GM12865 (cell line): ENCODE measurements at regions not wholly inside any gene's neighbourhood (a gene's known extent, or its start where the extent isn't known, plus 50 kb on each side); places are given as distances from the start of the nearest gene placed in this dataset.
"Not testable (repeated sequence)": the region's sequence is repeated elsewhere in the genome, so short reads cannot be mapped to it uniquely, and the experiment has no call there.

Experiments
- DNase-seq: peaks from one replicate; pipeline ENCODE4 v3.0.0; 2010; ENCODE audit warnings: low read depth
- H3K4me3 ChIP-seq: 2 replicates; pipeline ENCODE4 v1.5.1; 2011; ENCODE audit warnings: mild to moderate bottlenecking, low read depth, low read length, control low read depth
- TF ChIP-seq, protein P1 (sequence below): IDR thresholded peaks from 2 replicates; pipeline ENCODE4 v1.5.1; 2011; ENCODE audit warnings: low read length, control low read depth, low read depth, inconsistent platforms; ENCODE audit not compliant: insufficient read depth; ENCODE audit errors: missing control alignments

DNA sequence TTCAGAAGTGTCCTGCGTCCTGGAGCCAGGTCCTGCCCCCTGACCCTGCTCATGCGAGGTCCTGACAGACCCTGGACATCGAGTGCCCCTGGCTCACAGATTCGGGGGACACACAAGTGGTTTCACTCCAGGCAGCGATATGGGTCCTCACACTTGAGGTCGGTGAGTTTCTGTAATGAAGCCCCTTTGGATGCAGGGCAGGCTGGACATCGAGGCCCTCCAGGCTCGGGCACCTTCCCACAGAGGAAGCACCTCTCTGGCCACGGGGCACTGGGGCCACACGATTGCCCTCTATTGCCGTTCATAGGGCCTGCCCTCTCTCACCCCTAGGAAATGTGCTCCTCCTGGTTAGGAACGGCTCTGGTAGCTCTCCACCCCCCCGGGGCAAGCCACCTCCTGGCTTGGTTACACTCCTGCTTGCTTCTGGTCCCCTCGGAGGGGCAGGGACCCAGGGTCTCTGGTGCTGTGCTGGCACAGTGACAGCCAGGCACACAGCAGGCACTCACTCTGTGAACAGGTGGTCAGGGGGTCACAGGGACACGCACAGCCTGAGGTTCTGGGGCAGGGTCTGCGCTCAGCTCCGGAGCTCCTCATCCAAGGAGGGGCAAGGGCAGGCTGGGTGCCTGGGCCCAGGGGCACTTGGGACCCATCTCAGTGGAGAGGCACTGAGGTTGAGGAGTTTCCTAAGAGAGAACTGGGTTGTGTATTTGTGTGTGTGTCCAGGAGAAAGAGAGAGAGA lies 907.7 kb downstream of the BRD1 start:
- TF ChIP-seq, protein P1, sequence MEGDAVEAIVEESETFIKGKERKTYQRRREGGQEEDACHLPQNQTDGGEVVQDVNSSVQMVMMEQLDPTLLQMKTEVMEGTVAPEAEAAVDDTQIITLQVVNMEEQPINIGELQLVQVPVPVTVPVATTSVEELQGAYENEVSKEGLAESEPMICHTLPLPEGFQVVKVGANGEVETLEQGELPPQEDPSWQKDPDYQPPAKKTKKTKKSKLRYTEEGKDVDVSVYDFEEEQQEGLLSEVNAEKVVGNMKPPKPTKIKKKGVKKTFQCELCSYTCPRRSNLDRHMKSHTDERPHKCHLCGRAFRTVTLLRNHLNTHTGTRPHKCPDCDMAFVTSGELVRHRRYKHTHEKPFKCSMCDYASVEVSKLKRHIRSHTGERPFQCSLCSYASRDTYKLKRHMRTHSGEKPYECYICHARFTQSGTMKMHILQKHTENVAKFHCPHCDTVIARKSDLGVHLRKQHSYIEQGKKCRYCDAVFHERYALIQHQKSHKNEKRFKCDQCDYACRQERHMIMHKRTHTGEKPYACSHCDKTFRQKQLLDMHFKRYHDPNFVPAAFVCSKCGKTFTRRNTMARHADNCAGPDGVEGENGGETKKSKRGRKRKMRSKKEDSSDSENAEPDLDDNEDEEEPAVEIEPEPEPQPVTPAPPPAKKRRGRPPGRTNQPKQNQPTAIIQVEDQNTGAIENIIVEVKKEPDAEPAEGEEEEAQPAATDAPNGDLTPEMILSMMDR = no peak
- H3K4me3 ChIP-seq = no peak overlapping the region
- no peak for DNase-seq

DNA sequence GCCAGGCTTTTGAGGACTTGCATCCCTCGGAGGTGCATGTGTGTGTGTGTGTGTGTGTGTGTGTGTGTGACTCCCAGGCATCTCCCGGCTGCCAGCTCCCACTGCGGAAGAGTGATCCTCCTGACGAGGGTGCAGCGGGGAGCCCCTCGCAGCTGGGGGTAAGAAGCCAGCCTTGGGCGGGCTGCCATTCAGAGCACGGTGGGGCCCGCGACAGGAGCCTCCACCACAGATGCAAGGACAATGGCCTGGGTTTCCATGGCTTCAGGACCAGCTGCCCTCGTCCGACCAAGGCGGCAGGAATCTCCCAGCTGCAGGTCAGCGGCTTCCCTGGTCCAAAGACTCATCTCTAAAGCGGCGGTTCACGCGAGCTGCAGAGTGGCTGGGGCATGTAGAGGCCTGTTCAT lies 908.5 kb downstream of the BRD1 start:
- H3K4me3 ChIP-seq = no peak overlapping the region
- TF ChIP-seq, protein P1 = no peak
- DNase-seq = no peak

DNA sequence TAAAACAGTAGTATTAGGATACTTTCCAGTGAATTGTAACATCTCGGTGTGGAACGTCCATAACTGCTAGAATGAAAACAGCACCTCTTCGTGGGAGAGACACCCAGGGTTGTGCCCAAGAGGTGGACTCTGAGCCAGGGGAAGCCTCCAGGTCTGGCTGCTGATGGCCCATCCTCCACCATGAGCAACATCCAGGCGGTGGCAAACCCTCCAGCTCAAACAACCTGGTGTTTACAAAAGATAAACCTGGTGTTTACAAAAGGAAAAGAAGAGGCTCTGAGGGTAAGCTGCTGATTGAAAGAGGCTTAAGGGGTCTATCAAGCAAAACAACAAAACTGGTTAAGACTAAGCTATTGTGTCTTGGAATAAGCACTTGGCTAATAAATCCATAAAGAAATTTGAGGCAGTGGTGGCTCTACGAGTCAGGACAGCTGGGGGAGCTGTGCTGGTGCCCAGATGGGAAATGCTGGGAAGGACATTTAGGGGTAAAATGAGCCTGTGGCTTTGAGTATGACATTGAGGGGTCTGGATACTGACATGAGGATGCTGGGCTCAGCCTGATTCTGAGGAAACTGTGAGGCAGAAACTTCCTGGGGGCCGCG lies 909.0 kb downstream of the BRD1 start:
- no peak overlapping the region for H3K4me3 ChIP-seq
- DNase-seq = no peak

DNA sequence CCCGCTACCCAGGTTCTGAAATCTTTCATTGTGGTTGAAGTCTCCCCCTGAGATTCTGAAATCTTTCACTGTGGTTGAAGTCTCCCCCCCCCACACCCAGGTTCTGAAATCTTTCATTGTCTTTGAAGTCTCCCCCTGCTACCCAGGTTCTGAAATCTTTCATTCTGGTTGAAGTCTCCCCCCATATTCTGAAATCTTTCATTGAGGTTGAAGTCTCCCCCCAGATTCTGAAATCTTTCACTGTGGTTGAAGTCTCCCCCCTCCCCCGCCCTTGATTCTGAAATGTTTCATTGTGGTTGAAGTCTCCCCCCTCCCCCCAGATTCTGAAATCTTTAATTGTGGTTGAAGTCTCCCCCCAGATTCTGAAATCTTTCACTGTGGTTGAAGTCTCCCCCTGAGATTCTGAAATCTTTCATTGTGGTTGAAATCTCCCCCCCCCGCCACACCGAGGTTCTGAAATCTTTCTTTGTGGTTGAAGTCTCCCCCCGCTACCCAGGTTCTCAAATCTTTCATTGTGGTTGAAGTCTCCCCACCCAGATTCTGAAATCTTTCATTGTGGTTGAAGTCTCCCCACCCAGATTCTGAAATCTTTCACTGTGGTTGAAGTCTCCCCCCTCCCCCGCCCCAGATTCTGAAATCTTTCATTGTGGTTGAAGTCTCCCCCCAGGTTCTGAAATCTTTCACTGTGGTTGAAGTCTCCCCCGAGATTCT lies 915.2 kb downstream of the BRD1 start:
- not testable (repeated sequence) for DNase-seq, H3K4me3 ChIP-seq

More for the DNA sequence above, 909.0 kb downstream of the BRD1 start:
- TF ChIP-seq, protein P1 = no peak

DNA sequence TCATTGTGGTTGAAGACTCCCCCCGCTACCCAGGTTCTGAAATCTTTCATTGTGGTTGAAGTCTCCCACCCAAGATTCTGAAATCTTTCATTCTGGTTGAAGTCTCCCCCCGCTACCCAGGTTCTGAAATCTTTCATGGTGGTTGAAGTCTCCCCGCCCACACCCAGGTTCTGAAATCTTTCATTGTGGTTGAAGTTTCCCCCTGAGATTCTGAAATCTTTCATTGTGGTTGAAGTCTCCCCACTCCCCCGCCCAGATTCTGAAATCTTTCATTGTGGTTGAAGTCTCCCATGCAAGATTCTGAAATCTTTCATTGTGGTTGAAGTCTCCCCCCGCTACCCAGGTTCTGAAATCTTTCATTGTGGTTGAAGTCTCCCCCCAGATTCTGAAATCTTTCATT lies 916.0 kb downstream of the BRD1 start:
- not testable (repeated sequence) for DNase-seq, H3K4me3 ChIP-seq

DNA sequence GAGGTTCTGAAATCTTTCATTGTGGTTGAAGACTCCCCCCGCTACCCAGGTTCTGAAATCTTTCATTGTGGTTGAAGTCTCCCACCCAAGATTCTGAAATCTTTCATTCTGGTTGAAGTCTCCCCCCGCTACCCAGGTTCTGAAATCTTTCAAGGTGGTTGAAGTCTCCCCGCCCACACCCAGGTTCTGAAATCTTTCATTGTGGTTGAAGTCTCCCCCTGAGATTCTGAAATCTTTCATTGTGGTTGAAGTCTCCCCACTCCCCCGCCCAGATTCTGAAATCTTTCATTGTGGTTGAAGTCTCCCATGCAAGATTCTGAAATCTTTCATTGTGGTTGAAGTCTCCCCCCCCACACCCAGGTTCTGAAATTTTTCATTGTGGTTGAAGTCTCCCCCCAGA lies 916.6 kb downstream of the BRD1 start:
- H3K4me3 ChIP-seq, DNase-seq: not testable (repeated sequence)

DNA sequence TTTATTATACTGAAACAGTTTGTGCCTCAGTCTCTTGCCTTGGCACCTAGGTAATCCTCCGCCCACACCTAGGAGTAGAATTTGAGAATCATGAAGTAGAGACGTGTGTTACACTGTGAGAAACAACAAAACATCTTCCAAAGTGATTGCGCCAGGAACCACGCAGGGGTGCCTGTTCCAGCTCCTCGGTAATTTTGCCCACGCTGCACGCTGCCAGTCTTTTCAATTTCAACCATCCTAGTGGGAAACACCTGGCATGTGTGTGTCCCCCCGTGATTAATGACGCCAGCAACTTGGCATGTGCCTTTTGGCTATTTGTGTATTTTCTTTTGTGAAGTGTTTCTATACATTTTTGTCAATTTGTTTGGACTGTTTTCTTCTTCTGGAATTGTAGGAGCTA lies 919.1 kb downstream of the BRD1 start:
- no peak overlapping the region for H3K4me3 ChIP-seq
- TF ChIP-seq, protein P1 = no peak
- DNase-seq = no peak

DNA sequence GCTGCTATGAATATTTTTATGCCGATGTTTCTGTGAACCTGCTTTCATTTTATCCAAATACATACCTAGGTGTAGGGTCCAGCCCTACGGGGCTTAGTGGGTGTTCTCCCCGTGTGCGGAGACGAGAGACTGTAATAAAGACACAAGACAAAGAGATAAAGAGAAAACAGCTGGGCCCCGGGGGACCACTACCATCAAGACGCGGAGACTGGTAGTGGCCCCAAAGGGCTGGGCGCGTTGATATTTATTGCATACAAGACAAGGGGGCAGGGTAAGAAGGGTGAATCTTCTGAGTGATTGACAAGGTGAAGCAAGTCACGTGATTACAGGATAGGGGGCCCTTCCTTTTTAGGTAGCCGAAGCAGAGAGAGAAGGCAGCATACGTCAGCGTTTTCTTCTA lies 920.1 kb downstream of the BRD1 start:
- TF ChIP-seq, protein P1 = no peak
- DNase-seq = no peak
- no peak overlapping the region for H3K4me3 ChIP-seq
